IMR-90 (cell line): ENCODE measurements at regions not wholly inside any gene's neighbourhood (a gene's known extent, or its start where the extent isn't known, plus 50 kb on each side); places are given as distances from the start of the nearest gene placed in this dataset.

ENCODE experiments used
- ATAC-seq: fragments of 200-7000 bp; cut with Tn5 transposase; 2 replicates; pipeline ENCODE4 v1.9.1; 2020; ENCODE audit warnings: low read depth, mild to moderate bottlenecking, moderate library complexity
- BruUV-seq: library from RNA; stranded (reverse); fragments of 400-500 nt; replicated peaks from 2 replicates; lab custom pipeline; 2021; lab: Mats Ljungman, UMichigan
- CTCF ChIA-PET: fragments of 300-600 bp; formaldehyde crosslinking; extraction: SDS; loops from one replicate; lab custom pipeline; 2021; ENCODE audit warnings: antibody characterized with exemption; lab: Yijun Ruan, JAX
- POLR2A ChIA-PET: fragments of 300-600 bp; sonication (Branson Sonifier 250); formaldehyde crosslinking; loops from one replicate; lab custom pipeline; 2022; ENCODE audit warnings: antibody characterized with exemption; ENCODE audit not compliant: unreplicated experiment; lab: Charles Lee
- DNase-seq: peaks from one replicate; pipeline ENCODE4 v3.0.0; 2013
- H2AFZ ChIP-seq: replicated peaks from 2 replicates; pipeline ENCODE3; 2013; ENCODE audit warnings: low read length, mild to moderate bottlenecking; ENCODE audit not compliant: poor library complexity
- H2AK5ac ChIP-seq: 2 replicates; pipeline ENCODE4 v1.6.1; 2013; ENCODE audit warnings: low read depth, low read length, inconsistent platforms
- H2AK9ac ChIP-seq: replicated peaks from 2 replicates; pipeline ENCODE3; 2013; ENCODE audit warnings: mild to moderate bottlenecking, low read depth, low read length, moderate library complexity; ENCODE audit not compliant: poor library complexity
- H2BK120ac ChIP-seq: 2 replicates; pipeline ENCODE4 v1.6.1; 2013; ENCODE audit warnings: low read depth, low read length, inconsistent platforms
- H2BK15ac ChIP-seq: 3 replicates; pipeline ENCODE4 v1.6.1; 2013; ENCODE audit warnings: low read depth, low read length, inconsistent platforms
- H2BK20ac ChIP-seq: 2 replicates; pipeline ENCODE4 v1.6.1; 2013; ENCODE audit warnings: low read depth, mild to moderate bottlenecking, inconsistent platforms, low read length, moderate library complexity
- H2BK5ac ChIP-seq: 2 replicates; pipeline ENCODE4 v1.6.1; 2013; ENCODE audit warnings: mild to moderate bottlenecking, low read depth, low read length, inconsistent platforms; ENCODE audit not compliant: poor library complexity, severe bottlenecking
- H3K14ac ChIP-seq: replicated peaks from 2 replicates; pipeline ENCODE4 v1.6.1; 2013; ENCODE audit warnings: low read depth, low read length, inconsistent platforms
- H3K18ac ChIP-seq: 2 replicates; pipeline ENCODE4 v1.6.1; 2013; ENCODE audit warnings: low read depth, low read length, control low read depth
- H3K23ac ChIP-seq: 2 replicates; pipeline ENCODE4 v1.6.1; 2013; ENCODE audit warnings: low read depth, low read length, inconsistent platforms
- H3K27ac ChIP-seq: 2 replicates; pipeline ENCODE4 v1.5.1; 2013; ENCODE audit warnings: mild to moderate bottlenecking, control low read depth, low read length; ENCODE audit not compliant: insufficient read depth
- H3K27me3 ChIP-seq: 2 replicates; pipeline ENCODE4 v1.6.1; 2013; ENCODE audit warnings: low read length; ENCODE audit not compliant: control insufficient read depth, insufficient read depth
- H3K36me3 ChIP-seq: 2 replicates; pipeline ENCODE4 v1.6.1; 2013; ENCODE audit warnings: low read length, mixed read lengths; ENCODE audit not compliant: control insufficient read depth, insufficient read depth
- H3K4ac ChIP-seq: 2 replicates; pipeline ENCODE4 v1.6.1; 2013; ENCODE audit warnings: low read depth, low read length, inconsistent platforms
- H3K4me1 ChIP-seq: 2 replicates; pipeline ENCODE4 v1.6.1; 2013; ENCODE audit warnings: low read length, mixed read lengths; ENCODE audit not compliant: control insufficient read depth, insufficient read depth
- H3K4me2 ChIP-seq: 2 replicates; pipeline ENCODE4 v1.6.1; 2013; ENCODE audit warnings: low read depth, mild to moderate bottlenecking, control low read depth, low read length, moderate library complexity
- H3K4me3 ChIP-seq: 2 replicates; pipeline ENCODE4 v1.5.1; 2013; ENCODE audit warnings: low read depth, mild to moderate bottlenecking, control low read depth, low read length, moderate library complexity; ENCODE audit not compliant: insufficient read depth
- H3K56ac ChIP-seq: 2 replicates; pipeline ENCODE4 v1.6.1; 2013; ENCODE audit warnings: low read length, inconsistent platforms; ENCODE audit not compliant: insufficient read depth; ENCODE audit errors: extremely low read depth
- H3K79me1 ChIP-seq, 2 experiments: 2 replicates each; pipeline ENCODE4 v1.6.1; 2013; ENCODE audit warnings: low read length in 2 of 2, inconsistent platforms in 1 of 2, low read depth in 1 of 2
- H3K9ac ChIP-seq: 2 replicates; pipeline ENCODE4 v1.6.1; 2013; ENCODE audit warnings: low read depth, low read length, control low read depth
- H3K9me1 ChIP-seq: 2 replicates; pipeline ENCODE4 v1.6.1; 2013; ENCODE audit warnings: low read length, inconsistent platforms; ENCODE audit not compliant: insufficient read depth
- H3K9me3 ChIP-seq: 2 replicates; pipeline ENCODE4 v1.6.1; 2013; ENCODE audit warnings: low read length; ENCODE audit not compliant: control insufficient read depth, insufficient read depth
- H4K20me1 ChIP-seq: 2 replicates; pipeline ENCODE4 v1.6.1; 2013; ENCODE audit warnings: low read length, inconsistent platforms; ENCODE audit not compliant: insufficient read depth
- H4K5ac ChIP-seq: 2 replicates; pipeline ENCODE4 v1.6.1; 2013; ENCODE audit warnings: mild to moderate bottlenecking, low read depth, low read length, control low read depth
- H4K8ac ChIP-seq, 2 experiments: 2 replicates each; pipeline ENCODE4 v1.6.1; 2013; ENCODE audit warnings: low read depth in 2 of 2, low read length in 2 of 2, control low read depth in 1 of 2, inconsistent platforms in 1 of 2
- H4K91ac ChIP-seq: 2 replicates; pipeline ENCODE4 v1.6.1; 2013; ENCODE audit warnings: low read depth, low read length, inconsistent platforms; ENCODE audit not compliant: insufficient read depth
- MAZ ChIP-seq: IDR thresholded peaks from 2 replicates; pipeline ENCODE4 v1.6.1; 2012; ENCODE audit warnings: low read depth, mild to moderate bottlenecking, low read length, improper control_type of control experiment, moderate library complexity, borderline replicate concordance
- NFE2L2 ChIP-seq: fragments of 150-350 bp; IDR thresholded peaks from 2 replicates; pipeline ENCODE4 v1.6.1; 2016; ENCODE audit warnings: low read depth, mild to moderate bottlenecking, low read length
- POLR2A ChIP-seq: IDR thresholded peaks from 2 replicates; pipeline ENCODE4 v1.6.1; 2012; ENCODE audit warnings: mild to moderate bottlenecking, low read depth, low read length
- SMC3 ChIP-seq: fragments of 150-350 bp; IDR thresholded peaks from 2 replicates; pipeline ENCODE4 v1.6.1; 2016; ENCODE audit warnings: low read depth, mild to moderate bottlenecking, antibody characterized with exemption, low read length, moderate library complexity
- USF2 ChIP-seq: fragments of 150-350 bp; IDR thresholded peaks from 2 replicates; pipeline ENCODE4 v1.6.1; 2017; ENCODE audit warnings: mild to moderate bottlenecking, antibody characterized with exemption, low read length, low read depth
- dilution Hi-C: fragments of 300-500 bp; cut with HindIII; formaldehyde crosslinking; loops from one replicate; pipeline ENCODE4 v1.14.3; 2018; ENCODE audit warnings: low sequenced_read_pairs; ENCODE audit not compliant: unreplicated experiment
- in situ Hi-C: fragments of 300-500 bp; cut with MboI; formaldehyde crosslinking; loops from 3 replicates; pipeline ENCODE4 v1.14.3; 2019; ENCODE audit warnings: low sequenced_read_pairs, inconsistent platforms, mixed read lengths
- intact Hi-C: fragments of 100-400 bp; cut with micrococcal nuclease; formaldehyde crosslinking; loops from 2 replicates; pipeline ENCODE4 v1.10.0; 2022

- Histone ChIP-seq H3K23ac (no peak overlapping the region), H3K4me2 (no peak overlapping the region), H2AFZ (no peak overlapping the region), H4K20me1 (no peaks in the 10 kb centered on the region), H4K5ac (no peak overlapping the region), H3K9ac (no peak overlapping the region), H2BK120ac (no peak overlapping the region), H4K91ac (no peak overlapping the region), H2BK15ac (no peak overlapping the region), H3K18ac (no peak overlapping the region), H2AK9ac (no peak overlapping the region), H3K36me3 (no peaks in the 10 kb centered on the region), H3K4me1 (no peaks in the 10 kb centered on the region), H2BK5ac (no peak overlapping the region), H3K4me3 (no peak overlapping the region), H3K9me1 (no peaks in the 10 kb centered on the region), H3K79me1 (no peaks in the 10 kb centered on the region), H3K27me3 (peaks cover 6% of the 10 kb centered on the region), H3K14ac (no peak overlapping the region), H3K27ac (no peak overlapping the region), H2BK20ac (no peak overlapping the region), H4K8ac (no peak overlapping the region), H3K4ac (no peak overlapping the region), H3K56ac (no peak overlapping the region), H3K9me3 (no peaks in the 10 kb centered on the region), H2AK5ac (no peak overlapping the region)
- no peak for ATAC-seq
- POLR2A ChIA-PET: no interaction called here
- intact Hi-C loops (no loop called here), dilution Hi-C loops (no loop called here), in situ Hi-C loops (no loop called here)
- CTCF ChIA-PET: no interaction called here
- no peak for DNase-seq
- TF ChIP-seq NFE2L2 (no peak), SMC3 (no peak), MAZ (no peak), POLR2A (no peak), USF2 (no peak)
- BruUV-seq: no TSS peak
Measured at GRCh38 chr3:33931512-33931911, 133.1 kb downstream of the PDCD6IP start.
